GM23338 (cell line): ENCODE measurements at regions not wholly inside any gene's neighbourhood (a gene's known extent, or its start where the extent isn't known, plus 50 kb on each side); places are given as distances from the start of the nearest gene placed in this dataset.

Experiments
- ATAC-seq: fragments of 200-7000 bp; cut with Tn5 transposase; 3 replicates; pipeline ENCODE4 v1.9.1; 2020
- DNase-seq: peaks from one replicate; pipeline ENCODE4 v3.0.0-alpha.2; 2015; ENCODE audit warnings: low spot score
- H2AFZ ChIP-seq: fragments of 200-600 bp; sonication (generic); 2 replicates; pipeline ENCODE4 v1.8.0; 2016; ENCODE audit warnings: antibody characterized with exemption, mild to moderate bottlenecking, moderate library complexity
- H3F3A ChIP-seq: fragments of 200-600 bp; sonication (generic); replicated peaks from 2 replicates; pipeline ENCODE4 v1.8.0; 2017; ENCODE audit warnings: antibody characterized with exemption, mixed run types, low read depth
- H3K27ac ChIP-seq: fragments of 200-600 bp; sonication (generic); 2 replicates; pipeline ENCODE4 v1.6.1; 2016; ENCODE audit warnings: low read depth
- H3K27me3 ChIP-seq: fragments of 200-600 bp; sonication (generic); 2 replicates; pipeline ENCODE4 v1.8.0; 2016; ENCODE audit warnings: mild to moderate bottlenecking, mixed run types, moderate library complexity; ENCODE audit not compliant: insufficient read depth
- H3K36me3 ChIP-seq: fragments of 200-600 bp; sonication (generic); 2 replicates; pipeline ENCODE4 v1.8.0; 2016; ENCODE audit warnings: mild to moderate bottlenecking; ENCODE audit not compliant: insufficient read depth
- H3K4me1 ChIP-seq: fragments of 200-600 bp; sonication (generic); 2 replicates; pipeline ENCODE4 v1.8.0; 2016; ENCODE audit warnings: mild to moderate bottlenecking, moderate library complexity; ENCODE audit not compliant: insufficient read depth
- H3K4me2 ChIP-seq: fragments of 200-600 bp; sonication (generic); 2 replicates; pipeline ENCODE4 v1.7.1; 2017; ENCODE audit warnings: mixed run types
- H3K4me3 ChIP-seq: fragments of 200-600 bp; sonication (generic); 2 replicates; pipeline ENCODE4 v1.6.1; 2016; ENCODE audit warnings: mixed run types
- H3K79me2 ChIP-seq: fragments of 200-600 bp; sonication (generic); replicated peaks from 2 replicates; pipeline ENCODE4 v1.8.0; 2017; ENCODE audit warnings: mild to moderate bottlenecking; ENCODE audit not compliant: insufficient read depth
- H3K9me2 ChIP-seq: fragments of 200-600 bp; sonication (generic); 2 replicates; pipeline ENCODE4 v1.8.0; 2017; ENCODE audit not compliant: insufficient read depth
- H4K20me1 ChIP-seq: fragments of 200-600 bp; sonication (generic); replicated peaks from 2 replicates; pipeline ENCODE4 v1.8.0; 2017; ENCODE audit warnings: mild to moderate bottlenecking; ENCODE audit not compliant: insufficient read depth
- H3K27ac Mint-ChIP-seq: 2 replicates; pipeline ENCODE4 v1.8.0; 2020; ENCODE audit warnings: inconsistent platforms, mild to moderate bottlenecking, moderate library complexity, mixed read lengths
- H3K27me3 Mint-ChIP-seq: 3 replicates; pipeline ENCODE4 v1.8.0; 2022; ENCODE audit warnings: low read depth, mild to moderate bottlenecking, moderate library complexity, mixed read lengths, inconsistent platforms; ENCODE audit not compliant: insufficient read depth, poor library complexity
- H3K36me3 Mint-ChIP-seq: 3 replicates; pipeline ENCODE4 v1.8.0; 2021; ENCODE audit warnings: low read depth, mild to moderate bottlenecking, inconsistent platforms, moderate library complexity, mixed read lengths
- H3K4me1 Mint-ChIP-seq: 3 replicates; pipeline ENCODE4 v1.8.0; 2020; ENCODE audit warnings: mild to moderate bottlenecking, inconsistent platforms, mixed read lengths
- H3K4me3 Mint-ChIP-seq: 3 replicates; pipeline ENCODE4 v1.8.0; 2021; ENCODE audit warnings: moderate library complexity, mild to moderate bottlenecking, inconsistent platforms, mixed read lengths
- H3K9me3 Mint-ChIP-seq: 3 replicates; pipeline ENCODE4 v1.8.0; 2020; ENCODE audit warnings: moderate library complexity, mild to moderate bottlenecking, inconsistent platforms, mixed read lengths
- CREB1 ChIP-seq: fragments of 250-450 bp; sonication (Bioruptor Pico); IDR thresholded peaks from 2 replicates; pipeline ENCODE4 v1.5.0; 2020; ENCODE audit warnings: low read depth, mild to moderate bottlenecking, moderate library complexity
- CTCF ChIP-seq, 2 experiments: fragments of 200-600 bp in 1 of 2; sonication (generic) in 1 of 2; conservative IDR thresholded peaks; 2 replicates each; pipeline versions ENCODE4 v1.5.1 to v1.6.1; 2016 to 2017; ENCODE audit warnings: antibody characterized with exemption in 2 of 2, low read depth in 2 of 2, mild to moderate bottlenecking in 2 of 2, moderate library complexity in 1 of 2
- ETS1 ChIP-seq: IDR thresholded peaks from 2 replicates; pipeline ENCODE4 v1.6.1; 2016; ENCODE audit warnings: antibody characterized with exemption
- EZH2 ChIP-seq: fragments of 200-600 bp; sonication (generic); IDR thresholded peaks from one replicate; pipeline ENCODE4 v1.8.0; 2017; ENCODE audit warnings: antibody characterized with exemption, mild to moderate bottlenecking, low read depth; ENCODE audit not compliant: unreplicated experiment
- EZH2phosphoT487 ChIP-seq: fragments of 200-600 bp; sonication (generic); IDR thresholded peaks from one replicate; pipeline ENCODE4 v1.8.1; 2018; ENCODE audit warnings: antibody characterized with exemption; ENCODE audit not compliant: unreplicated experiment
- JUNB ChIP-seq: IDR thresholded peaks from one replicate; pipeline ENCODE4 v1.6.1; 2016; ENCODE audit warnings: antibody characterized with exemption; ENCODE audit not compliant: unreplicated experiment
- NANOG ChIP-seq: IDR thresholded peaks from 2 replicates; pipeline ENCODE4 v1.6.1; 2016; ENCODE audit warnings: antibody characterized with exemption, borderline replicate concordance
- POLR2AphosphoS5 ChIP-seq: IDR thresholded peaks from 2 replicates; pipeline ENCODE4 v1.6.1; 2016; ENCODE audit warnings: antibody characterized with exemption, low read depth
- REST ChIP-seq: IDR thresholded peaks from one replicate; pipeline ENCODE4 v1.6.1; 2018; ENCODE audit warnings: antibody characterized with exemption; ENCODE audit not compliant: unreplicated experiment
- STAT1 ChIP-seq: IDR thresholded peaks from one replicate; pipeline ENCODE4 v1.6.1; 2016; ENCODE audit warnings: antibody characterized with exemption; ENCODE audit not compliant: unreplicated experiment
- ZNF114 ChIP-seq: fragments of 250-450 bp; sonication (Bioruptor Pico); IDR thresholded peaks from 2 replicates; pipeline ENCODE4 v1.5.0; 2020; ENCODE audit warnings: mild to moderate bottlenecking, moderate library complexity
- ZNF331 ChIP-seq: fragments of 250-450 bp; sonication (Bioruptor Pico); IDR thresholded peaks from 2 replicates; pipeline ENCODE4 v1.5.0; 2020; ENCODE audit warnings: low read depth, mild to moderate bottlenecking, moderate library complexity
- ZNF462 ChIP-seq: fragments of 250-450 bp; sonication (Bioruptor Pico); IDR thresholded peaks from 2 replicates; pipeline ENCODE4 v1.5.0; 2020; ENCODE audit warnings: mild to moderate bottlenecking, moderate library complexity

DNA sequence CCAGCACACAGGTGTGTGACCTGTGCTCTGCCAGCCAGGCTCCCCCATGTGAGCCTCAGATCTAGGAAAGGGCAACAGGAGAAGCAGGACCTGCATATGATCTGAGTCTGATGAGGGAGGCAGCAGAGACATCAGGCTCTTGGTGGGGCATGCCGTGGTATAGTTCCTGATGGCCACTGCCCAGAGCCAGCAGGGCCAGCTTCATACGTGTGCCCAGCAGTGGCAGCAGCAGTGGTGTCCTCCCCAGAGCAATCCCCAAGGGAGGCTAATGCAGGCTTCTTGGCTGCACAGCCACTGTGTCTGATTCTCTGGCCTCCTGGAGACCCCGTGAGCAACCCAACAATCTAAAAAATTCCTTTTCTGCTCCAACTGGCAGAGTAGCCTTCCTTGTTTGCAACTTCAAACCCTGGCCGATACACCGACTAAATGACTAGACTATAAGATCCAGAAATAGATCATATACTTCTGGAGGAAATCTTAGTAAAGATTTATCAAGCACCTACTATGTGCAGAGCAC, 230.6 kb upstream of the ZMIZ1 start:
- Mint-ChIP-seq H3K4me3 (no peak overlapping the region), H3K27ac (no peak overlapping the region), H3K9me3 (peaks cover 32% of the 10 kb centered on the region), H3K4me1 (no peaks in the 10 kb centered on the region; the same call in 2 of the 3 replicates), H3K27me3 (peaks cover 8% of the 10 kb centered on the region), H3K36me3 (peaks cover 13% of the 10 kb centered on the region)
- no peak for TF ChIP-seq CTCF (conservative IDR thresholded peaks at IDR 0.05; ENCODE audit: low read depth in 2 of 2)
- TF ChIP-seq ZNF114 (CRISPR knock-in tag), result no peak
- TF ChIP-seq CREB1, result no peak
- TF ChIP-seq ETS1, result no peak
- TF ChIP-seq REST, result no peak
- TF ChIP-seq NANOG, result no peak
- no peak for TF ChIP-seq STAT1
- TF ChIP-seq EZH2, result no peak
- TF ChIP-seq ZNF331 (CRISPR knock-in tag), result no peak
- no peak for TF ChIP-seq EZH2phosphoT487
- no peak for TF ChIP-seq POLR2AphosphoS5
- TF ChIP-seq JUNB, result no peak
- no peak for TF ChIP-seq ZNF462
- Histone ChIP-seq H2AFZ (no peak overlapping the region), H3K4me1 (no peaks in the 10 kb centered on the region), H3K27ac (no peak overlapping the region), H3K27me3 (no peaks in the 10 kb centered on the region), H3K9me2 (peaks cover 8% of the 10 kb centered on the region; the same call in 1 of the 2 replicates), H4K20me1 (no peaks in the 10 kb centered on the region), H3K79me2 (no peaks in the 10 kb centered on the region), H3F3A (no peaks in the 10 kb centered on the region), H3K4me3 (no peak overlapping the region), H3K4me2 (no peak overlapping the region), H3K36me3 (no peaks in the 10 kb centered on the region)
- ATAC-seq (no peak; the same call in 2 of the 3 replicates), DNase-seq (no peak)
